Stimulated activated CD4-positive, alpha-beta T cell treated with anti-CD3 and anti-CD28 coated beads, TNF-alpha, amount 100 ng/mL, for 1 hour (primary cell): ENCODE measurements at regions not wholly inside any gene's neighbourhood (a gene's known extent, or its start where the extent isn't known, plus 50 kb on each side); places are given as distances from the start of the nearest gene placed in this dataset.

Experiments
- DNase-seq, 3 donors: peaks; one replicate each; pipeline ENCODE4 v3.0.0-alpha.2; 2020; ENCODE audit warnings: low read depth in 3 of 3, low spot score in 1 of 3

- DNase-seq, result no peak
Measured at GRCh38 chr3:106168962-106169750, 300.3 kb upstream of the CBLB start.

GRCh38 chr3:106170636-106171035 is 301.8 kb upstream of the CBLB start:
- DNase-seq, result no peak

GRCh38 chr3:106172101-106172500 is 303.3 kb upstream of the CBLB start:
- no peak for DNase-seq

- no peak for DNase-seq
Measured at GRCh38 chr3:106172780-106173179, 304.0 kb upstream of the CBLB start.

- no peak for DNase-seq
Measured at GRCh38 chr3:106175276-106175675, 306.5 kb upstream of the CBLB start.

- peak in 2 of 3 donors; percentile 33 to 44 for DNase-seq
Measured at GRCh38 chr3:106176734-106177133, 307.9 kb upstream of the CBLB start.

GRCh38 chr3:106182950-106183511 is 314.2 kb upstream of the CBLB start:
- DNase-seq, result no peak

- no peak for DNase-seq
Measured at GRCh38 chr3:106183762-106184391, 315.1 kb upstream of the CBLB start.

GRCh38 chr3:106184540-106185457 is 316.0 kb upstream of the CBLB start:
- DNase-seq, result no peak

GRCh38 chr3:106185949-106186348 is 317.1 kb upstream of the CBLB start:
- DNase-seq, result no peak

GRCh38 chr3:106190296-106190695 is 321.5 kb upstream of the CBLB start:
- no peak for DNase-seq

GRCh38 chr3:106191211-106191610 is 322.4 kb upstream of the CBLB start:
- no peak for DNase-seq

GRCh38 chr3:106191913-106192312 is 323.1 kb upstream of the CBLB start:
- no peak for DNase-seq

GRCh38 chr3:106193876-106194275 is 325.1 kb upstream of the CBLB start:
- DNase-seq, result no peak

- no peak for DNase-seq
Measured at GRCh38 chr3:106194726-106195125, 325.9 kb upstream of the CBLB start.

- no peak for DNase-seq
Measured at GRCh38 chr3:106197532-106198194, 328.9 kb upstream of the CBLB start.

- DNase-seq, result no peak
Measured at GRCh38 chr3:106204160-106204868, 335.5 kb upstream of the CBLB start.

- DNase-seq, result no peak
Measured at GRCh38 chr3:106206146-106206545, 337.3 kb upstream of the CBLB start.

- no peak for DNase-seq
Measured at GRCh38 chr3:106206613-106207012, 337.8 kb upstream of the CBLB start.

- DNase-seq, result no peak
Measured at GRCh38 chr3:106208251-106208650, 339.4 kb upstream of the CBLB start.
